ENCODE measurements at regions not wholly inside any gene's neighbourhood (a gene's known extent, or its start where the extent isn't known, plus 50 kb on each side); places are given as distances from the start of the nearest gene placed in this dataset.

GRCh38 chr11:69393178-69393832 lies 88.2 kb upstream of the LINC01488 start:
- DNase-seq (ENCODE audit: low read depth in 2 of 2): no peak

GRCh38 chr11:69393865-69394233 lies 87.6 kb upstream of the LINC01488 start:
- DNase-seq (ENCODE audit: low read depth in 2 of 2): no peak

- no peak for DNase-seq (ENCODE audit: low read depth in 2 of 2)
These were observed 87.1 kb upstream of the LINC01488 start for GRCh38 chr11:69394234-69394868.

- DNase-seq (ENCODE audit: low read depth in 2 of 2): no peak
These were observed 86.6 kb upstream of the LINC01488 start for GRCh38 chr11:69394869-69395246.

GRCh38 chr11:69395287-69395686 lies 86.2 kb upstream of the LINC01488 start:
- DNase-seq (ENCODE audit: low read depth in 2 of 2): no peak

- no peak for DNase-seq (ENCODE audit: low read depth in 2 of 2)
These were observed 85.2 kb upstream of the LINC01488 start for GRCh38 chr11:69396051-69396947.

GRCh38 chr11:69396948-69397307 lies 84.5 kb upstream of the LINC01488 start:
- DNase-seq (ENCODE audit: low read depth in 2 of 2): no peak

GRCh38 chr11:69397732-69398131 lies 83.7 kb upstream of the LINC01488 start:
- DNase-seq (ENCODE audit: low read depth in 2 of 2): no peak

GRCh38 chr11:69398529-69399492 lies 82.7 kb upstream of the LINC01488 start:
- no peak for DNase-seq (ENCODE audit: low read depth in 2 of 2)

- DNase-seq (ENCODE audit: low read depth in 2 of 2): no peak
These were observed 81.3 kb upstream of the LINC01488 start for GRCh38 chr11:69400140-69400539.

GRCh38 chr11:69400771-69401590 lies 80.5 kb upstream of the LINC01488 start:
- no peak for DNase-seq (ENCODE audit: low read depth in 2 of 2)

- DNase-seq (ENCODE audit: low read depth in 2 of 2): no peak
These were observed 79.7 kb upstream of the LINC01488 start for GRCh38 chr11:69401715-69402114.

- DNase-seq (ENCODE audit: low read depth in 2 of 2): no peak
These were observed 79.1 kb upstream of the LINC01488 start for GRCh38 chr11:69402251-69402887.

GRCh38 chr11:69403556-69404215 lies 77.8 kb upstream of the LINC01488 start:
- DNase-seq (ENCODE audit: low read depth in 2 of 2): no peak

GRCh38 chr11:69406060-69406459 lies 75.4 kb upstream of the LINC01488 start:
- DNase-seq (ENCODE audit: low read depth in 2 of 2): no peak

GRCh38 chr11:69409812-69410645 lies 71.4 kb upstream of the LINC01488 start:
- no peak for DNase-seq (ENCODE audit: low read depth in 2 of 2)

GRCh38 chr11:69411257-69411924 lies 70.1 kb upstream of the LINC01488 start:
- no peak for DNase-seq (ENCODE audit: low read depth in 2 of 2)
